T-helper 17 cell (primary cell): ENCODE measurements at regions not wholly inside any gene's neighbourhood (a gene's known extent, or its start where the extent isn't known, plus 50 kb on each side); places are given as distances from the start of the nearest gene placed in this dataset.

Source experiments
- ATAC-seq: fragments of 150-1000 bp; cut with Tn5 transposase; 2 replicates; pipeline ENCODE4 v1.10.0; 2021; ENCODE audit warnings: mild to moderate bottlenecking, moderate library complexity
- DNase-seq, 3 donors: peaks; one replicate each; pipeline versions ENCODE4 v3.0.0 to v3.0.0-alpha.2; 2020 to 2021
- H3K9me3 ChIP-seq: one replicate; pipeline ENCODE4 v1.7.0; 2013; ENCODE audit warnings: low read length, mild to moderate bottlenecking; ENCODE audit not compliant: control insufficient read depth, poor library complexity, severe bottlenecking
- H3K27ac Mint-ChIP-seq: one replicate; pipeline ENCODE4 v1.8.0; 2022; ENCODE audit warnings: mild to moderate bottlenecking, moderate library complexity, mixed read lengths
- H3K27me3 Mint-ChIP-seq: one replicate; pipeline ENCODE4 v1.8.0; 2022; ENCODE audit warnings: mixed read lengths
- H3K36me3 Mint-ChIP-seq: one replicate; pipeline ENCODE4 v1.8.0; 2022; ENCODE audit warnings: low read depth, mixed read lengths
- H3K4me1 Mint-ChIP-seq: one replicate; pipeline ENCODE4 v1.8.0; 2022; ENCODE audit warnings: mild to moderate bottlenecking, mixed read lengths
- H3K4me3 Mint-ChIP-seq: one replicate; pipeline ENCODE4 v1.8.0; 2022; ENCODE audit warnings: mild to moderate bottlenecking, moderate library complexity, mixed read lengths

DNA sequence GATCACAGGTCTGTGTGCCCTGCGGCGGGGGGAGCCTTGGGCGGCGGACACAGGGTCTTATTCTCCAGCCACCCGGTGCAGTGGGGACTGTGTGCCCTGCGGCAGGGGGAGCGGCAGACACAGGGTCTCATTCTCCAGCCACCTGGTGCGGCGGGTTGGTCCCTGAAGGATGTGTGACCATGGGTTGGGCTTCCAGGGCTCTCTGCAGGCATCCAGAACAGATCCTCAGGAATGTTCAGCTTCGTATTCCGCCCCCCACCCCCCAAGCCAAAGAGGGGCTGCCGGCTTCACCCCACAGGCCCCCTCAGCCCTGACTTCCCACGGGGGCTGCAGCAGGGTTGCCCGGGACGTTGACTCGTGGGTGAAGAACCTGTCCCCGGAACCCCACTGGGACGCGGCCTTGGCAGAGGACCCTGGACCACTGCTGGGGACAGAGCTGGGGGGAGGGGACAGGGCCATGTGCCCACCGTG is 154.5 kb upstream of the PPP2R2D start:
- DNase-seq = no peak
- H3K4me1 Mint-ChIP-seq = peaks cover 8% of the 10 kb centered on the region
- H3K27me3 Mint-ChIP-seq = peaks cover 48% of the 10 kb centered on the region

GRCh38 chr10:131746785-131747184 is 154.0 kb upstream of the PPP2R2D start:
- no peak overlapping the region for H3K4me3 Mint-ChIP-seq
- peaks cover 8% of the 10 kb centered on the region for H3K4me1 Mint-ChIP-seq
- peaks cover 8% of the 10 kb centered on the region for H3K36me3 Mint-ChIP-seq
- H3K9me3 ChIP-seq = no peaks in the 10 kb centered on the region
- peaks cover 50% of the 10 kb centered on the region for H3K27me3 Mint-ChIP-seq
- ATAC-seq (no peak), DNase-seq (no peak)
- H3K27ac Mint-ChIP-seq = no peak overlapping the region

More for the DNA sequence above, 154.5 kb upstream of the PPP2R2D start:
- no peak for ATAC-seq
- no peak overlapping the region for H3K4me3 Mint-ChIP-seq
- H3K36me3 Mint-ChIP-seq = peaks cover 8% of the 10 kb centered on the region
- H3K27ac Mint-ChIP-seq = no peak overlapping the region
- no peaks in the 10 kb centered on the region for H3K9me3 ChIP-seq

DNA sequence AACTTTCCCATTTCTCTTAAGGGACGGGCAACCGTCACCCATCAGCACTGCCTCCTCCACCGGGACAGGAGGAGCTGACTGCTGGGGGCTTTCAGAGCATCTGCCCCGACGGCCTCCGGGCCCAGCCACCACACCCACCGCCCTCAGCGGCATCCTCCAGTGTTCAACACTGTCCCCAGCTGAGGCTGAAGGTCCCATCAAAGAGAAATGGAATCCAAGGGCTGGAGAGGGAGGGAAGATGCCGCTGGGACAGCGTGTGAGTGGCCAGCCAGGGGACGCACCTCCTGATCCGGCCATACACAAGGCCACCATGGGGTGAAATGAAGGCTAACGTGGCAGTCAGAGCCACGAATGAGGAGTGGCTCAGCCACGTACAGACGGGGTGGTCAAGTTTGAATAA is 153.6 kb upstream of the PPP2R2D start:
- H3K27ac Mint-ChIP-seq = no peak overlapping the region
- DNase-seq (no peak), ATAC-seq (no peak)
- H3K36me3 Mint-ChIP-seq = peaks cover 8% of the 10 kb centered on the region
- H3K4me3 Mint-ChIP-seq = no peak overlapping the region
- H3K4me1 Mint-ChIP-seq = peaks cover 8% of the 10 kb centered on the region
- no peaks in the 10 kb centered on the region for H3K9me3 ChIP-seq
- H3K27me3 Mint-ChIP-seq = peaks cover 52% of the 10 kb centered on the region

GRCh38 chr10:131747791-131748190 is 153.0 kb upstream of the PPP2R2D start:
- H3K9me3 ChIP-seq = no peaks in the 10 kb centered on the region
- peaks cover 8% of the 10 kb centered on the region for H3K36me3 Mint-ChIP-seq
- H3K27ac Mint-ChIP-seq = no peak overlapping the region
- peaks cover 8% of the 10 kb centered on the region for H3K4me1 Mint-ChIP-seq
- ATAC-seq (no peak), DNase-seq (no peak)
- H3K27me3 Mint-ChIP-seq = peaks cover 56% of the 10 kb centered on the region
- no peak overlapping the region for H3K4me3 Mint-ChIP-seq

DNA sequence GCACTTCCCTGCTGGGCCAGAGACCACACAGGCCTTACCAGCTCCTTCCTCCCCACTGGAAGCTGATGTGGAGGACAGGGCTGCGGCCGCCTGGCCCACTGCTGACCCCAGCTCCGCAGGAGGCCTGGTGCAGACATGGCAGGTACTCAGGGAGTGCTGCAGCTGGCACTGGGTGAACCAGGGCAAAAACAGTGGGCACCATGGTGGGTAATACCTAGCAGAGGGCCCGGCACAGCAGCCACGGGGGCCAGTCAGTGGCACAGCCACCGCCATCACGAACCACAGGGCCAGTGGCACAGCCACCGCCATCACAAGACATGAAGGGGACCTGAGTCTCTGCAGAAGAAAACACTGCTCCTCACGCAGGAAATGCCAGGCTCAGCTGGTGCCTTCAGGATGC is 152.6 kb upstream of the PPP2R2D start:
- no peak overlapping the region for H3K4me3 Mint-ChIP-seq
- DNase-seq = no peak
- no peaks in the 10 kb centered on the region for H3K9me3 ChIP-seq
- ATAC-seq = no peak
- no peak overlapping the region for H3K27ac Mint-ChIP-seq
- peaks cover 8% of the 10 kb centered on the region for H3K4me1 Mint-ChIP-seq
- peaks cover 8% of the 10 kb centered on the region for H3K36me3 Mint-ChIP-seq
- H3K27me3 Mint-ChIP-seq = peaks cover 60% of the 10 kb centered on the region

GRCh38 chr10:131748831-131749766 is 151.7 kb upstream of the PPP2R2D start:
- Mint-ChIP-seq H3K27ac (no peak overlapping the region), H3K36me3 (peaks cover 6% of the 10 kb centered on the region), H3K27me3 (peaks cover 58% of the 10 kb centered on the region), H3K4me3 (no peak overlapping the region), H3K4me1 (peaks cover 5% of the 10 kb centered on the region)
- H3K9me3 ChIP-seq = no peaks in the 10 kb centered on the region
- ATAC-seq (no peak), DNase-seq (no peak)

GRCh38 chr10:131749767-131750142 is 151.1 kb upstream of the PPP2R2D start:
- H3K9me3 ChIP-seq = no peaks in the 10 kb centered on the region
- ATAC-seq (no peak), DNase-seq (no peak)
- Mint-ChIP-seq H3K4me3 (no peak overlapping the region), H3K36me3 (peaks cover 5% of the 10 kb centered on the region), H3K4me1 (peaks cover 4% of the 10 kb centered on the region), H3K27ac (no peak overlapping the region), H3K27me3 (peaks cover 51% of the 10 kb centered on the region)

DNA sequence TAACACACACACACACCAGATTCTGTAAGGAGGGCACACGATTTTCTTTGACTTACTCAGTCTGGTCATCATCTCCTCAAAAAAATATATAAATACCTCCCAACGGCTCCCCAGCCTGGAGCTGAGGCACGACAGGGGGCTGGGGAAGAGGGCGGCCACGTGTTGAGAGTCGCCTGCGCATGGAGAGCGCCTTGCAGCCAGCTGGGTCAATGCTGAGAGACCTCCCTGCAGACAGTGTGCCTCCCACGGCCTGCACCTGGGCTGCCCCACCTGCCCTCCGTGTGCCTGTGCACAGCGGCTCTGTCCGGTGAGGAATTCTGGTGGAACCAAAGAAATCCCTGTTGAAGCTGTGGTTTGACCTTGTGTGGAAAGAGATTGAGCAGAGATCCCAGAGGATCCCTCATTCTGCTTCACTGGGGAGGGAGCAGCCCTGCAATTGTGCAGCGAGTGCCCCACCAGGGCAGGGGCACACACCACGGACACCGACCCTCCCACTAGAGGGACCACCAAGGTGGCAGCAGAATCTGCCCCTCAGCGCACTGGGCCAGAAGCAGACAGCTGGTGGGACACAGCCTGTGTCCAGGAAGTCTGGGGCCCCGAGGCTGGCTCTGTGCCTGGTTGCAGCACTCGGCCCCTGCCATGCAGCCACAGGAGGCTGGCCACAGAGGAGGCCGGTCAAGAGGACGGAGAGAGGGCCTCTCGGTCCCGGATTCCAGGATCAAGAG is 150.5 kb upstream of the PPP2R2D start:
- DNase-seq = no peak
- Mint-ChIP-seq H3K36me3 (peaks cover 2% of the 10 kb centered on the region), H3K27me3 (peaks cover 45% of the 10 kb centered on the region), H3K4me3 (no peak overlapping the region), H3K4me1 (peaks cover 4% of the 10 kb centered on the region), H3K27ac (no peak overlapping the region)
- no peaks in the 10 kb centered on the region for H3K9me3 ChIP-seq
- ATAC-seq = no peak

GRCh38 chr10:131750973-131751826 is 149.6 kb upstream of the PPP2R2D start:
- no peaks in the 10 kb centered on the region for H3K9me3 ChIP-seq
- Mint-ChIP-seq H3K27me3 (peaks cover 42% of the 10 kb centered on the region), H3K4me1 (peaks cover 4% of the 10 kb centered on the region), H3K27ac (no peak overlapping the region), H3K4me3 (no peak overlapping the region), H3K36me3 (peaks cover 2% of the 10 kb centered on the region)
- DNase-seq (no peak), ATAC-seq (no peak)

DNA sequence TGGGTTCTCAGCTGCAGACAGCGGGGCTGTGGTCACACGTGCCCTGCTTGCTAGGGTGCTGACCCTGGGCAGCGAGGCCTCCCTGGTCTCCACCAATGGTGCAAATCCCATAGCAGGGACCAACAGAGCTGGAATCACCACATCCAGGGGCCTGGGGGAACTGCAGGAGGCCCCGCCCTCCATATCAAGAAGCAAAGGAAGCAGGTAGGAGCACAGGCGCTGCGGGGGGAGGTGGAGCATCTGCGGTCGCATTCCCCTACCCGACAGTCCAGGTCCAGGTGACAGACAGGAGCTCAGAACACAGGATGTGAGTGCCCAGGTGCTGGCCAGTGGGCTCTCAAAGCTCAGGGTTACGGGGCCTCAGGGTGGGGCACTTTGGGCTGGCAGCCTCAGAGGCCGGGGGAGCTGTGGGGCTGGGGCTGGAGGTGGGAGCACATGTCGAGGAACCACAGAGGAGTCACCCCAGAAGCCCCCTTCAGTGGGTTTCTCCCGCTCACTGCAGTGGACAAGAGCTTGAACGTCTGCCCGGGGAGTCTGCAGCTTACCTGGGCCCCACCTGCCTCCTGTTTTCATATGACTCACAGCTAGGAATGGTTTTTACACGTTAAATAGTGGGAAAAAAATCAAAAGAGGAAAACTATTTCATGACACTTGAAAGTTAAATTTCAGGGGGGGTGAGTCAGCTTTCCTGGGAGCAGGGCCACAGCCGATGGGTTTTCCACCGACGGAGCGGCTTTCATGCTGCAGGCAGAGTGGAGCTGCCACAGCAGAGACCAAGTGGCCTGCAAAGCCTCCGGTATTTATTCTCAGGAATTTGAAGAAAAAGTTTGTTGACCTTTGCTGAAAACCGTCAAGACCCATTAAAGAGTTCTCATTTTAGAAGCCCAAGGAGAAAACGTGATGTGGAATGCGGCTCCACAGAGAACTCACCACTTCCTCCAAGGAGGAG is 148.7 kb upstream of the PPP2R2D start:
- Mint-ChIP-seq H3K4me3 (no peak overlapping the region), H3K27me3 (peaks cover 40% of the 10 kb centered on the region), H3K36me3 (peaks cover 2% of the 10 kb centered on the region), H3K4me1 (peaks cover 4% of the 10 kb centered on the region), H3K27ac (no peak overlapping the region)
- no peaks in the 10 kb centered on the region for H3K9me3 ChIP-seq
- DNase-seq = no peak
- no peak for ATAC-seq

DNA sequence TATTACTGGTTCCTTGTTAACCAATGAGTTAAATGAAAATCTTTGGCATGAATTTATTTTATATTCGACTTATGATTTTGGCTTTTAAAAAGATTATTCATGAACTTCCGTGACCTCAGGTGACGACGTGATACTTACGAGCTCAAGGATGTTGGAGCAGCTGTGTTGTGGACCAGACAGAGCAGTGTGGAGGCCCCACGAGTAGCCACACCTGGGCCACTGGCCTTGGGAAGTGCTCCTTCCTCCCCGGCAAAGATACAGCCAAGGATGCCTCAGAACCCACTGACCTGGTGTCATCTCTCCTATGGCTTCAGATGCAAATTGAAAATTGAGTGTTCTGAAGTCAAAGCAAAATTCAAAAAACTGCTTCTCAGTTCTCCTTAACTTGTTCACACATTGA is 147.5 kb upstream of the PPP2R2D start:
- ATAC-seq (no peak), DNase-seq (no peak)
- peaks cover 2% of the 10 kb centered on the region for H3K36me3 Mint-ChIP-seq
- no peak overlapping the region for H3K27ac Mint-ChIP-seq
- no peak overlapping the region for H3K4me3 Mint-ChIP-seq
- H3K4me1 Mint-ChIP-seq = peaks cover 4% of the 10 kb centered on the region
- H3K9me3 ChIP-seq = no peaks in the 10 kb centered on the region
- peaks cover 33% of the 10 kb centered on the region for H3K27me3 Mint-ChIP-seq

DNA sequence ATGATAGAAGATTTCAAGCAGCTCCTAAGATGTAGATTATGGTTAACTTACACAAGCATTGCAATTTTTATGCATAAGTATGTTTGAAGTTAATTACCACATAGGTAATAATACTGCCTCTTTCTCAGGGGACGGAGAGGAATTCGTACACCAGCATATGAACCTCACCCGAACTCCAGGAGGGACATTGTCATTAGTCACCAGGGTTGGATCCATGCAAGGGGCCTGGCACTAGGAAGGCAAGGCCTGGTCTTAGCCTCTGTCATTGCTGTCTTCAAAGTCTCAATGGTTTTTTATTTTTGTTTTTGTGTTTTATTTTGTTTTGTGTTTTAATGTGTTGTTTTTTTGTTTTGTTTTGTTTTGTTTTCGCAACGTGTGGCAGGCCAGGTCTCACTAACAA is 145.6 kb upstream of the PPP2R2D start:
- Mint-ChIP-seq H3K36me3 (no peaks in the 10 kb centered on the region), H3K27ac (no peak overlapping the region), H3K4me3 (no peak overlapping the region), H3K4me1 (no peaks in the 10 kb centered on the region), H3K27me3 (peaks cover 28% of the 10 kb centered on the region)
- ATAC-seq = no peak
- no peaks in the 10 kb centered on the region for H3K9me3 ChIP-seq
- DNase-seq = no peak
